AG09319 (cell line): ENCODE measurements at regions not wholly inside any gene's neighbourhood (a gene's known extent, or its start where the extent isn't known, plus 50 kb on each side); places are given as distances from the start of the nearest gene placed in this dataset.

Experiments used
- DNase-seq: peaks from one replicate; pipeline ENCODE4 v3.0.0-alpha.2; 2010; ENCODE audit warnings: low read depth; ENCODE audit errors: extremely low read depth
- CTCF ChIP-seq: IDR thresholded peaks from 2 replicates; pipeline ENCODE4 v1.5.1; 2011; ENCODE audit warnings: low read depth, mild to moderate bottlenecking, inconsistent platforms, low read length, moderate library complexity

DNA sequence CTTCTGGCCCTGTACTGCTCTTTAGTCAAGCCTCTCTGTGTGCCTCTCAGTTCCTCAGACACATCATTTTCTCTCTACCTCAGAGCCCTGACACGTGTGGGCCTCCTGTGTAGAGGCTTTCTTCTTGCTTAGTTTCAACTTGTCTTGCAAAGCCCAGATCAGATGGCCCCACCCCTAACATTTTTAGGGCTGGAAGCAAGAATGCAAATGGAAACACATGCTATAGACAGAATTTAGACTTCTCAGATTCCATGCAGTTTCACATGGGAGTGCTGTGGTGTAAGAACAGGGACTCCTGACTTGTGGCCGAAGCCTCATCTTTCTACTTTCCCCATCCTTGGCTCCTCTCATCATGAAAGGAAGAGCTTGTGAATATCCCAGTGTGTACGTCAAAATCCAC lies 350.7 kb downstream of the DCHS2 start:
- TF ChIP-seq CTCF = no peak
- DNase-seq = no peak

DNA sequence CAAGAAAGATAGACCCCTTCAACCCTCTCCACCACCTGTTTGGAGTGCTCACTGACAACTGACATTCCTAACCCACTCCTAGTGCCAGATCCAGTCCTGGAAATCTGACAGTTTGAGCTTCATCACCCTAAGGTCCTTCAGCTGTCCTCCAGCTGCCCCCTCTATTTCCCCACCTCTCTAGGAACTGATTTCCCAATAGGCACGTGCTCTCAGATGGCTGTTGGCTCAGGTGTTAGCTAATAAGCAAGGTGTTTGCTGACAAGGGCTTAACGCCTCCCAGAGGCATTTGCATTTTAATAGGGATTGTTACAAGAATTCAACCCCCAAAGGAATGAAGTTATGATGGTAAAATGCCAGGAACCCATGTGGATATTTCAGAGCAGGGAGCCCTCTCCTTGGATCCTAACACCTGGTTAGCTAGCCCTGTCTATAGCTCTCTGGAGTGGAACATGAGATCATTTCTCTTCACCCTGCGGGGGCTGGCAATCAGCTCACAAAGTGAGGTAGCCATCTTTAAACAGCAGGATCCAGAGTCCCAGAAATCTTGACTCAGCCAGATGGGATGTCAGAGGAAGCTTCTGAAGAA lies 348.5 kb upstream of the SFRP2 start:
- no peak for DNase-seq
- no peak for TF ChIP-seq CTCF

GRCh38 chr4:154135576-154135975 lies 346.7 kb upstream of the SFRP2 start:
- TF ChIP-seq CTCF = no peak
- no peak for DNase-seq

GRCh38 chr4:154132406-154132805 lies 343.5 kb upstream of the SFRP2 start:
- TF ChIP-seq CTCF = no peak
- DNase-seq = no peak

- TF ChIP-seq CTCF = no peak
- no peak for DNase-seq
These were observed 337.4 kb upstream of the SFRP2 start for GRCh38 chr4:154126276-154126675.

DNA sequence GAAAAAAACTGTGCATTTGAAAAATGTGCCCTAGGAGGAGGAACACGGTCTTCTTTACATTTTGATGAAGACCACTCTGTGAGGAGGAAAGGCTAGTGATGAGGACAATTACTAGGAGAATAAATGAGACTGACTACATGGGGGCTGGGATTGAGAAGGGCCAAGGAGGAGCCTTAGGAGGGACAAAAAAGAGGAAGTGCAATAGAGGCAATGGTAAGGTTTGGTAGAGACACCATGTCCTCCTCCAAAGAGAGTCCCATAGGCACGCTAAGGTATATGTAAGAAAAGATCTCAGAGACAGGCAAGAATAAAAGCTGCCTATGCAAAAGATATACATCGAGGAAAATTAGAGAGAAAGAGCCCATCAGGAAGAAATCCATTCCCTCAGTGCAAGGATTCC lies 336.5 kb upstream of the SFRP2 start:
- DNase-seq = no peak
- no peak for TF ChIP-seq CTCF

- TF ChIP-seq CTCF = no peak
- DNase-seq = peak; percentile 1
These were observed 335.8 kb upstream of the SFRP2 start for GRCh38 chr4:154124539-154125255.
